Urinary bladder (tissue), 3 donors: ENCODE measurements at regions not wholly inside any gene's neighbourhood (a gene's known extent, or its start where the extent isn't known, plus 50 kb on each side); places are given as distances from the start of the nearest gene placed in this dataset.

Experiments used
- DNase-seq: peaks from one replicate; pipeline ENCODE4 v3.0.0-alpha.2; 2015; ENCODE audit errors: extremely low spot score
- H3K27ac ChIP-seq: one replicate; pipeline ENCODE4 v1.5.1; 2013; ENCODE audit warnings: low read depth, mild to moderate bottlenecking, moderate library complexity
- H3K36me3 ChIP-seq: one replicate; pipeline ENCODE4 v1.6.1; 2013; ENCODE audit warnings: mild to moderate bottlenecking, moderate library complexity; ENCODE audit not compliant: insufficient read depth
- H3K4me1 ChIP-seq: one replicate; pipeline ENCODE4 v1.6.1; 2013; ENCODE audit warnings: mild to moderate bottlenecking, moderate library complexity; ENCODE audit not compliant: insufficient read depth
- H3K4me3 ChIP-seq: one replicate; pipeline ENCODE4 v1.5.1; 2013; ENCODE audit warnings: low read depth, low read length
- WGBS: extraction: QIAGEN DNeasy Blood & Tissue Kit; methylation state at CpG from one replicate; pipeline ENCODE4 v1.1.7; 2013; 5-methylcytosine and 5-hydroxymethylcytosine counted together
- donor health status: healthy with polysubstance abuse.
- donor health status: healthy.

GRCh38 chr6:11292091-11292490, 59.6 kb upstream of the NEDD9 start:
- WGBS, result 65% methylated on average over 4 of the region's 4 CpGs
- DNase-seq, result no peak
- Histone ChIP-seq H3K4me3 (no peak overlapping the region), H3K36me3 (no peaks in the 10 kb centered on the region), H3K4me1 (no peaks in the 10 kb centered on the region), H3K27ac (no peak overlapping the region)

GRCh38 chr6:11291582-11291981, 59.1 kb upstream of the NEDD9 start:
- no peaks in the 10 kb centered on the region for H3K4me1 ChIP-seq
- no peaks in the 10 kb centered on the region for H3K36me3 ChIP-seq
- 92% methylated on average over 4 of the region's 4 CpGs for WGBS
- DNase-seq, result no peak
- H3K27ac ChIP-seq, result no peak overlapping the region
- no peak overlapping the region for H3K4me3 ChIP-seq

- WGBS, result 81% methylated on average over 8 of the region's 8 CpGs
Measured at GRCh38 chr6:11290027-11290426, 57.6 kb upstream of the NEDD9 start.

GRCh38 chr6:11288065-11288464, 55.6 kb upstream of the NEDD9 start:
- no peak for DNase-seq
- WGBS, result 76% methylated on average over 7 of the region's 7 CpGs
- Histone ChIP-seq H3K4me1 (no peaks in the 10 kb centered on the region), H3K4me3 (no peak overlapping the region), H3K27ac (no peak overlapping the region), H3K36me3 (no peaks in the 10 kb centered on the region)

More at GRCh38 chr6:11290027-11290426, 57.6 kb upstream of the NEDD9 start:
- H3K4me3 ChIP-seq, result no peak overlapping the region
- no peak overlapping the region for H3K27ac ChIP-seq
- H3K4me1 ChIP-seq, result no peaks in the 10 kb centered on the region
- H3K36me3 ChIP-seq, result no peaks in the 10 kb centered on the region
- DNase-seq, result no peak

- no peaks in the 10 kb centered on the region for H3K36me3 ChIP-seq
- H3K27ac ChIP-seq, result no peak overlapping the region
- no peak overlapping the region for H3K4me3 ChIP-seq
- WGBS, result 90% methylated on average over 4 of the region's 4 CpGs
- H3K4me1 ChIP-seq, result no peaks in the 10 kb centered on the region
- no peak for DNase-seq
Measured at GRCh38 chr6:11284996-11285395, 52.5 kb upstream of the NEDD9 start.

- WGBS, result 94% methylated on average over 2 of the region's 2 CpGs
Measured at GRCh38 chr6:11283629-11284028, 51.2 kb upstream of the NEDD9 start.

GRCh38 chr6:11282875-11283274, 50.4 kb upstream of the NEDD9 start:
- Histone ChIP-seq H3K36me3 (no peaks in the 10 kb centered on the region), H3K27ac (no peak overlapping the region), H3K4me1 (peaks cover under 1% of the 10 kb centered on the region), H3K4me3 (no peak overlapping the region)
- DNase-seq, result no peak
- 89% methylated on average over 5 of the region's 5 CpGs for WGBS

More at GRCh38 chr6:11283629-11284028, 51.2 kb upstream of the NEDD9 start:
- Histone ChIP-seq H3K4me3 (no peak overlapping the region), H3K4me1 (no peaks in the 10 kb centered on the region), H3K36me3 (no peaks in the 10 kb centered on the region), H3K27ac (no peak overlapping the region)
- no peak for DNase-seq
